Smooth muscle cell (in vitro differentiated cells): ENCODE measurements at regions not wholly inside any gene's neighbourhood (a gene's known extent, or its start where the extent isn't known, plus 50 kb on each side); places are given as distances from the start of the nearest gene placed in this dataset.

Source experiments
- DNase-seq: peaks from one replicate; lab custom pipeline; 2025; ENCODE audit not compliant: unreplicated experiment; lab: John Stamatoyannopoulos, UW
- H2AFZ ChIP-seq: fragments of 200-600 bp; sonication (generic); 2 replicates; pipeline ENCODE4 v1.6.0; 2016; ENCODE audit warnings: antibody characterized with exemption, low read depth, mild to moderate bottlenecking
- H3F3A ChIP-seq: fragments of 200-600 bp; sonication (generic); 2 replicates; pipeline ENCODE4 v1.6.0; 2017; ENCODE audit warnings: antibody characterized with exemption, low read depth
- H3K27ac ChIP-seq: fragments of 200-600 bp; sonication (generic); 2 replicates; pipeline ENCODE4 v1.5.1; 2016; ENCODE audit warnings: low read depth, mild to moderate bottlenecking
- H3K27me3 ChIP-seq: fragments of 200-600 bp; sonication (generic); 2 replicates; pipeline ENCODE4 v1.6.1; 2016; ENCODE audit warnings: low read depth, mild to moderate bottlenecking
- H3K36me3 ChIP-seq: fragments of 200-600 bp; sonication (generic); 2 replicates; pipeline ENCODE4 v1.5.1; 2016; ENCODE audit warnings: low read depth
- H3K4me1 ChIP-seq: fragments of 200-600 bp; sonication (generic); 2 replicates; pipeline ENCODE4 v1.5.1; 2016; ENCODE audit warnings: low read depth
- H3K4me2 ChIP-seq: fragments of 200-600 bp; sonication (generic); 2 replicates; pipeline ENCODE4 v1.6.0; 2016; ENCODE audit warnings: mild to moderate bottlenecking
- H3K4me3 ChIP-seq: fragments of 200-600 bp; sonication (generic); 2 replicates; pipeline ENCODE4 v1.5.1; 2016; ENCODE audit warnings: mild to moderate bottlenecking
- H3K79me2 ChIP-seq: fragments of 200-600 bp; sonication (generic); 2 replicates; pipeline ENCODE4 v1.6.0; 2016; ENCODE audit warnings: low read depth, mild to moderate bottlenecking
- H3K9ac ChIP-seq: fragments of 200-600 bp; sonication (generic); 2 replicates; pipeline ENCODE4 v1.6.0; 2016; ENCODE audit warnings: low read depth
- H3K9me3 ChIP-seq: fragments of 200-600 bp; sonication (generic); replicated peaks from 2 replicates; pipeline ENCODE4 v1.5.1; 2016; ENCODE audit warnings: low read depth
- H4K20me1 ChIP-seq: fragments of 200-600 bp; sonication (generic); 2 replicates; pipeline ENCODE4 v1.6.0; 2016; ENCODE audit warnings: low read depth
- WGBS: methylation state at CpG from one replicate; pipeline ENCODE4 v1.1.7; 2016; ENCODE audit warnings: low lambda C conversion rate; 5-methylcytosine and 5-hydroxymethylcytosine counted together
- TF ChIP-seq, protein P1 (sequence below): fragments of 200-600 bp; sonication (generic); IDR thresholded peaks from 2 replicates; pipeline ENCODE4 v1.5.1; 2017; ENCODE audit warnings: borderline replicate concordance, mild to moderate bottlenecking, antibody characterized with exemption; ENCODE audit not compliant: insufficient read depth, poor library complexity, severe bottlenecking

DNA sequence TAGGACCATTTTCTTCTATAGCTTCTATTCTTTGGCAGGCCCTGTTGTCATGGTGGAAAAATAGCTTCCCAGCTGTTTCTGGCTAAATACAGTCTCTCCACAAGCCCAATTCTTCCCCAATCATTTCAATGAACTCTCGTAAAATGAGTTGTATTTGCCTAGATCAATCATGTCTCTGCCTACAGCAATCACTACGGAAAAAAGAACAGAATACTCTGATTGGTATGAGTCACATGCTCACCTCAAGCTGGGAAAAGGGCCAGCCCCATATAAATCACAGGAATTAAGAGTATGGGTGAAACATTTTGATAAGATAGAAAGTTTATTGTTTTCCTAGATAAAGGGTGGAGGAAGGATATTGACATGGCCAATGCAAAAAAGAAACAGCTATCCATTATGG lies 711.4 kb downstream of the EFNA5 start:
- 71% methylated on average over 2 of the region's 2 CpGs for WGBS
- Histone ChIP-seq H4K20me1 (no peaks in the 10 kb centered on the region), H3K27ac (no peak overlapping the region), H3K4me3 (no peak overlapping the region), H3K4me1 (no peaks in the 10 kb centered on the region), H3K9me3 (no peaks in the 10 kb centered on the region), H3K27me3 (no peaks in the 10 kb centered on the region), H3K36me3 (no peaks in the 10 kb centered on the region), H3K79me2 (no peaks in the 10 kb centered on the region), H2AFZ (no peak overlapping the region), H3F3A (no peaks in the 10 kb centered on the region), H3K4me2 (no peak overlapping the region), H3K9ac (no peak overlapping the region)
- DNase-seq, result no peak
- TF ChIP-seq, protein P1, sequence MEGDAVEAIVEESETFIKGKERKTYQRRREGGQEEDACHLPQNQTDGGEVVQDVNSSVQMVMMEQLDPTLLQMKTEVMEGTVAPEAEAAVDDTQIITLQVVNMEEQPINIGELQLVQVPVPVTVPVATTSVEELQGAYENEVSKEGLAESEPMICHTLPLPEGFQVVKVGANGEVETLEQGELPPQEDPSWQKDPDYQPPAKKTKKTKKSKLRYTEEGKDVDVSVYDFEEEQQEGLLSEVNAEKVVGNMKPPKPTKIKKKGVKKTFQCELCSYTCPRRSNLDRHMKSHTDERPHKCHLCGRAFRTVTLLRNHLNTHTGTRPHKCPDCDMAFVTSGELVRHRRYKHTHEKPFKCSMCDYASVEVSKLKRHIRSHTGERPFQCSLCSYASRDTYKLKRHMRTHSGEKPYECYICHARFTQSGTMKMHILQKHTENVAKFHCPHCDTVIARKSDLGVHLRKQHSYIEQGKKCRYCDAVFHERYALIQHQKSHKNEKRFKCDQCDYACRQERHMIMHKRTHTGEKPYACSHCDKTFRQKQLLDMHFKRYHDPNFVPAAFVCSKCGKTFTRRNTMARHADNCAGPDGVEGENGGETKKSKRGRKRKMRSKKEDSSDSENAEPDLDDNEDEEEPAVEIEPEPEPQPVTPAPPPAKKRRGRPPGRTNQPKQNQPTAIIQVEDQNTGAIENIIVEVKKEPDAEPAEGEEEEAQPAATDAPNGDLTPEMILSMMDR, result no peak

- Histone ChIP-seq H3K9ac (no peak overlapping the region), H3K4me2 (no peak overlapping the region), H2AFZ (no peak overlapping the region), H3F3A (no peaks in the 10 kb centered on the region), H3K36me3 (no peaks in the 10 kb centered on the region), H3K4me3 (no peak overlapping the region), H4K20me1 (no peaks in the 10 kb centered on the region), H3K9me3 (no peaks in the 10 kb centered on the region), H3K27ac (no peak overlapping the region), H3K27me3 (no peaks in the 10 kb centered on the region), H3K4me1 (no peaks in the 10 kb centered on the region), H3K79me2 (no peaks in the 10 kb centered on the region)
- TF ChIP-seq, protein P1, result no peak
- DNase-seq, result no peak
- WGBS, result 96% methylated on average over 3 of the region's 3 CpGs
Observed at GRCh38 chr5:106957336-106957735, 713.4 kb downstream of the EFNA5 start.

DNA sequence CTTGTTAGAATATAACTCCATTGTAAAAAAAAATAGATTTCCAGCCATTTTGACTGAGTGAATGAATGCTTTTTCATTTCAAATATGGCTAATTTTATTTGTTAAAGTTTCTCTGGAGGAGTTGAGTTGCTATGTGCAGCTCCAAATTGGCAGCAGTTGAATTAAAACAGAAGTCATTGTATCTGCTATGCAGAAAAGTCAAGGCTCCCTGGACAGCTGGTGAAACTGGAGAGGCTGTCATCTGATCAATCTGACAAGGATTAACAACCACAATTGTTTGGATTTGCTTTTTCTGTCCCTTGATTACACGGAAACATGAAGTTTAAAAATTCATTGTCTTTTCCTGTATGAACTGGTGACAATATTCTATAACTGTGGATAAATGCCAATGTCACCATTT lies 713.9 kb downstream of the EFNA5 start:
- DNase-seq, result no peak
- Histone ChIP-seq H2AFZ (no peak overlapping the region), H3K9ac (no peak overlapping the region), H4K20me1 (no peaks in the 10 kb centered on the region), H3F3A (no peaks in the 10 kb centered on the region), H3K9me3 (no peaks in the 10 kb centered on the region), H3K4me1 (no peaks in the 10 kb centered on the region), H3K4me2 (no peak overlapping the region), H3K4me3 (no peak overlapping the region), H3K27ac (no peak overlapping the region), H3K27me3 (no peaks in the 10 kb centered on the region), H3K36me3 (no peaks in the 10 kb centered on the region), H3K79me2 (no peaks in the 10 kb centered on the region)
- TF ChIP-seq, protein P1, result no peak
- WGBS, result 78% methylated on average over 1 of the region's 1 CpG

- H3K9ac ChIP-seq, result no peak overlapping the region
- no peaks in the 10 kb centered on the region for H3F3A ChIP-seq
- no peaks in the 10 kb centered on the region for H3K4me1 ChIP-seq
- H3K27ac ChIP-seq, result no peak overlapping the region
- no peak overlapping the region for H2AFZ ChIP-seq
- no peaks in the 10 kb centered on the region for H3K36me3 ChIP-seq
- no peaks in the 10 kb centered on the region for H3K9me3 ChIP-seq
- DNase-seq, result no peak
- no peaks in the 10 kb centered on the region for H3K79me2 ChIP-seq
- H3K4me3 ChIP-seq, result no peak overlapping the region
- no peak overlapping the region for H3K4me2 ChIP-seq
- TF ChIP-seq, protein P1, result no peak
- no peaks in the 10 kb centered on the region for H3K27me3 ChIP-seq
- 91% methylated on average over 5 of the region's 5 CpGs for WGBS
- H4K20me1 ChIP-seq, result no peaks in the 10 kb centered on the region
Observed at GRCh38 chr5:106956187-106956586, 714.5 kb downstream of the EFNA5 start.
